CD4-positive, CD25-positive, alpha-beta regulatory T cell (primary cell): ENCODE measurements at regions not wholly inside any gene's neighbourhood (a gene's known extent, or its start where the extent isn't known, plus 50 kb on each side); places are given as distances from the start of the nearest gene placed in this dataset.
"Not testable (repeated sequence)": the region's sequence is repeated elsewhere in the genome, so short reads cannot be mapped to it uniquely, and the experiment has no call there.

Source experiments
- ATAC-seq, 2 donors: fragments of 150-1000 bp; cut with Tn5 transposase; one replicate each; pipeline ENCODE4 v1.10.0; 2021; ENCODE audit warnings: low read depth in 2 of 2, moderate number of reproducible peaks in 2 of 2, moderate library complexity in 1 of 2
- DNase-seq, 3 donors: peaks; one replicate each; pipeline versions ENCODE4 v3.0.0 to v3.0.0-alpha.2; 2012 to 2022; ENCODE audit warnings: mixed read lengths in 1 of 3
- H3K27ac ChIP-seq: one replicate; pipeline ENCODE4 v1.7.0; 2013; ENCODE audit warnings: mild to moderate bottlenecking, low read length; ENCODE audit not compliant: insufficient read depth, poor library complexity, severe bottlenecking
- H3K27me3 ChIP-seq: one replicate; pipeline ENCODE4 v1.7.0; 2013; ENCODE audit warnings: low read length; ENCODE audit not compliant: control insufficient read depth, insufficient read depth
- H3K36me3 ChIP-seq: one replicate; pipeline ENCODE4 v1.7.0; 2013; ENCODE audit warnings: mild to moderate bottlenecking, low read length, moderate library complexity; ENCODE audit not compliant: control insufficient read depth, insufficient read depth
- H3K4me1 ChIP-seq: 2 replicates; pipeline ENCODE4 v1.7.0; 2013; ENCODE audit warnings: mild to moderate bottlenecking, low read length; ENCODE audit not compliant: insufficient read depth, control insufficient read depth, poor library complexity, severe bottlenecking
- H3K4me3 ChIP-seq: one replicate; pipeline ENCODE4 v1.7.0; 2013; ENCODE audit warnings: low read depth, mild to moderate bottlenecking, low read length, moderate library complexity
- H3K9me3 ChIP-seq, 2 experiments: 1 replicate in 1 of 2; 2 replicates in 1 of 2; pipeline ENCODE4 v1.7.0; 2013; ENCODE audit warnings: low read length in 2 of 2, mild to moderate bottlenecking in 1 of 2, moderate library complexity in 1 of 2; ENCODE audit not compliant: control insufficient read depth in 2 of 2
- H3K27ac Mint-ChIP-seq, 3 donors: one replicate each; pipeline ENCODE4 v1.8.0; 2020 to 2022; ENCODE audit warnings: mild to moderate bottlenecking in 3 of 3, mixed read lengths in 3 of 3, moderate library complexity in 2 of 3
- H3K27me3 Mint-ChIP-seq: one replicate; pipeline ENCODE4 v1.8.0; 2022; ENCODE audit warnings: mild to moderate bottlenecking, mixed read lengths
- H3K36me3 Mint-ChIP-seq: one replicate; pipeline ENCODE4 v1.8.0; 2020; ENCODE audit warnings: mixed read lengths
- H3K4me1 Mint-ChIP-seq, 4 donors: one replicate each; pipeline ENCODE4 v1.8.0; 2020 to 2022; ENCODE audit warnings: mixed read lengths in 4 of 4, mild to moderate bottlenecking in 1 of 4
- H3K4me3 Mint-ChIP-seq, 4 donors: one replicate each; pipeline ENCODE4 v1.8.0; 2020 to 2022; ENCODE audit warnings: mild to moderate bottlenecking in 4 of 4, mixed read lengths in 4 of 4, moderate library complexity in 3 of 4
- H3K9me3 Mint-ChIP-seq, 7 donors: one replicate each; pipeline ENCODE4 v1.8.0; 2020 to 2022; ENCODE audit warnings: mixed read lengths in 7 of 7, mild to moderate bottlenecking in 3 of 7, moderate library complexity in 2 of 7

DNA sequence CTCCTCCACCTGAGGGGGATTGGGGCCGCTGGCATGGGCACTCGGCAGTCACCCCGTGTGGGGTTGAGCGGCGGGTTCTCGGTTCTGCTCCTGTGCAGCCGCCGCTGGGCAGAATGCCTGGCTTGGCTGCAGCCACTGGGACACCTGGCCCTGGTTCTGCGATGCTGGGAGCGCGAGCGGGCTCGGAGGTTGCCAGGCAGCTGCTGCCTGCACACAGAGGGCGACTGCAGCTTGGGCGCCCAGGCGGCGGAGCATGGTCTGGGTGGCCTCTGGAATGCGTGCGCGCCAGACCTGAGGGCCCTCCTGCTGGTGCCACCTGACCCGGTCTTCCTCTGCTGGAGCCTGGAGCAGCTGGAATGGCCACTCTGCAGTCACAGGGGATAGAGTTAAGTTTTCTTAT is 85.1 kb upstream of the CCDC180 start:
- peak overlapping the region in 3 of 4 donors; percentile 7 to 61 (median 38) for H3K4me3 Mint-ChIP-seq
- H3K4me1 ChIP-seq, H3K9me3 ChIP-seq, H3K4me1 Mint-ChIP-seq, H3K27ac ChIP-seq, DNase-seq, H3K36me3 ChIP-seq, H3K9me3 Mint-ChIP-seq, H3K27ac Mint-ChIP-seq, H3K36me3 Mint-ChIP-seq, H3K4me3 ChIP-seq, ATAC-seq: not testable (repeated sequence)
- H3K27me3 Mint-ChIP-seq: peaks cover 45% of the 10 kb centered on the region
- peaks cover 20% of the 10 kb centered on the region for H3K27me3 ChIP-seq

DNA sequence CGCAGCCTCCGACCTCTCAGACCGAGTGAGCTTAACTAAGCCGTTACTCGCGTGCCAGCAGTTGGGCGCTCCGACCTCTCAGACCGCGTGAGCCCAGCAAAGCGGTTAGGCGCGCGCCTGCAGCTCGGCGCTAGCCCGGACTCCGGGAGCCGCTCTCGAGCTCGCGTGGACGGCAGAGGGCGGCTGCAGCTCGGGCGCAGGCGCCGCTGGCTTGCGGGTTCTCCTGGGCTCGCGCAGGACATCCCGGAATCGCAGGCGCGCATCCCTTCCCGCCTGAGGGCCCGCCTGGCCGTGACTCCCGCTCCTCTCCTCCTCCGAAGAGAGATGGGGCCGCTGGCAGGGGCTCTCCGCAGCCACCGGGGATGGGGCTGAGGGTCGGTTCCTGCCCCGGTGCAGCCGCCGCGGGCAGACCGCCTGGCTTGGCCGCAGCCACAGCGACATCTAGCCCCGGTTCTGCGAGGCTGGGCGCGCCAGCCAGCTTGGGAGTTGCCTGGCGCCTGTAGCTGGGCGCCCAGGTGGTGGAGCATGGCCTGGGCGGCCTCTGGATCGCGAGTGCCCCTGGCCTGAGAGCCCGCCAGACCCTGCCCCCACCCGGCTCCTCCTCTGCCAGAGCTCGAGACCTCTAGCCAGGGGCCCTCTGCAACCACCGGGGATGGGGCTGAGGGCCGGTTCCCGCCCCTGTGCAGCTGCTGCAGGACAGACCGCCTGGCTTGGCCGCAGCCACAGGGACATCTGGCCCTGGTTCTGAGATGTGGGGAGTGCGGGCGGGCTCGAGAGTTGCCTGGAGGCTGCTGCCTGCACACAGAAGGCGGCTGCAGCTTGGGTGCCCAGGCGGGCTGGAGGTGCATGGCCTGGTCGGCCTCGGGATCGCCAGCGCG is 85.7 kb upstream of the CCDC180 start:
- H3K4me3 ChIP-seq, H3K9me3 ChIP-seq: not testable (repeated sequence)

DNA sequence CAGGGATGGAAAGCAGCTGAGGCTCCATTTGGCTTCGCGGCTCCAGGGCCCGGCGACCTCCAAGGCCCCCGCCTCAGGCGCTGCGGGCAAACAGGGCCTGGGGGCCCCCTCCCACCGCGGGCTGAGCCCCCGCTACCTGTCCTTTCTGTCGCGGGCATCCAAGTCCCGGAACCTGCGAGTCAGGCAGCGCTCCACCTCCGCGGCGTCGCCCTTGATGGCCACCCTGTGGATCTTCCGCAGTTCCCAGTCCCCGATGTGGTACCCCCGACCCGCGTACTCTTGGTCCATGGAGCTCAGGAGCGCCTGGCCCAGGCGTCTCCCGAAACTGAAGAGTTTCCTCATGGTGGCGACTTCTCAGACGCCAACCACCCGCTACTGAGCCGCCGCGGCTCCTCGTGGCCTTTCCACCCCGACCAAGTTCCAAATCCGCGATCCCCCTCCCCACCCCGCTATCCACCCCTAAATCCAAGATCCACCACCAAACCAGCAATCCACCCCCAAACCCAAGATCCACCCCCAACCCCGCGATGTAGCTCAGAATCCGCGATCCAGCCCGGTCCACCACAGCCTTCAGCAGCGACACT is 86.5 kb upstream of the CCDC180 start:
- DNase-seq: no peak

More for the DNA sequence above, 85.7 kb upstream of the CCDC180 start:
- H3K9me3 Mint-ChIP-seq, H3K4me1 ChIP-seq, H3K4me1 Mint-ChIP-seq, H3K27ac Mint-ChIP-seq, H3K36me3 ChIP-seq, H3K27ac ChIP-seq, H3K36me3 Mint-ChIP-seq: not testable (repeated sequence)
- DNase-seq: peak; percentile 25 to 78 (median 61)
- ATAC-seq: peak; percentile 72 to 82
- Mint-ChIP-seq H3K4me3 (peak overlapping the region in 3 of 4 donors; percentile 72 to 83 (median 80)), H3K27me3 (peaks cover 49% of the 10 kb centered on the region)
- peaks cover 20% of the 10 kb centered on the region for H3K27me3 ChIP-seq

DNA sequence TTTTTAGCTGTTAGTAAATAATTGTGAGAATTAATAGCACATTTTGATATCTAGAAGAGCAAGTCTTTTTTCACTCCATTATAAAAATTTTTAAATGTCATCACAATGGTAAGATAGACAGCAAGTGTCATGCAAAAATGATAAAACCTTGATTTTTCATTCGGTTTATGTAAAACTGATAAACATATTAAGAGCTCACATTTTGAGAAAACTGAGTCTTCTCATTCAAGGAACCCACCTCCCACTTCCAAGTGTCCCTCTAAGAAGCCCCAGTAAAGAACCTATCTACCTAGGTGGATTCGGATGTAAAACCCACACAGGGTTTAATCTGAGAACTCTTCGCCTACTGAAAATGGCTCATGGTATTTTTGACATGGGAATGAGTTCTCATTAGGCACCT is 87.1 kb upstream of the CCDC180 start:
- H3K27ac Mint-ChIP-seq, ATAC-seq, H3K9me3 ChIP-seq, H3K36me3 ChIP-seq, H3K4me3 ChIP-seq, H3K4me1 Mint-ChIP-seq, H3K36me3 Mint-ChIP-seq, H3K9me3 Mint-ChIP-seq, H3K27ac ChIP-seq, DNase-seq, H3K4me1 ChIP-seq: not testable (repeated sequence)
- peaks cover 20% of the 10 kb centered on the region for H3K27me3 ChIP-seq
- Mint-ChIP-seq H3K27me3 (peaks cover 45% of the 10 kb centered on the region), H3K4me3 (peak overlapping the region in 2 of 4 donors; percentile 14 to 53)

More for the DNA sequence above, 86.5 kb upstream of the CCDC180 start:
- peaks cover 3% of the 10 kb centered on the region for H3K4me1 ChIP-seq
- no peak for ATAC-seq
- H3K4me3 ChIP-seq: no peak overlapping the region
- H3K36me3 ChIP-seq: no peaks in the 10 kb centered on the region
- H3K27ac Mint-ChIP-seq: peak overlapping the region in 1 of 3 donors; percentile 83
- peaks cover 0 to 8% (median 0%) of the 10 kb centered on the region in 4 donors for H3K4me1 Mint-ChIP-seq
- H3K9me3 ChIP-seq: no peaks in the 10 kb centered on the region
- H3K36me3 Mint-ChIP-seq: no peaks in the 10 kb centered on the region
- H3K27me3 ChIP-seq: peaks cover 20% of the 10 kb centered on the region
- H3K27me3 Mint-ChIP-seq: peaks cover 49% of the 10 kb centered on the region
- no peak overlapping the region for H3K27ac ChIP-seq
- H3K4me3 Mint-ChIP-seq: peak overlapping the region; percentile 53 to 83 (median 76)
- peaks cover 0 to 2% (median 0%) of the 10 kb centered on the region in 7 donors for H3K9me3 Mint-ChIP-seq

DNA sequence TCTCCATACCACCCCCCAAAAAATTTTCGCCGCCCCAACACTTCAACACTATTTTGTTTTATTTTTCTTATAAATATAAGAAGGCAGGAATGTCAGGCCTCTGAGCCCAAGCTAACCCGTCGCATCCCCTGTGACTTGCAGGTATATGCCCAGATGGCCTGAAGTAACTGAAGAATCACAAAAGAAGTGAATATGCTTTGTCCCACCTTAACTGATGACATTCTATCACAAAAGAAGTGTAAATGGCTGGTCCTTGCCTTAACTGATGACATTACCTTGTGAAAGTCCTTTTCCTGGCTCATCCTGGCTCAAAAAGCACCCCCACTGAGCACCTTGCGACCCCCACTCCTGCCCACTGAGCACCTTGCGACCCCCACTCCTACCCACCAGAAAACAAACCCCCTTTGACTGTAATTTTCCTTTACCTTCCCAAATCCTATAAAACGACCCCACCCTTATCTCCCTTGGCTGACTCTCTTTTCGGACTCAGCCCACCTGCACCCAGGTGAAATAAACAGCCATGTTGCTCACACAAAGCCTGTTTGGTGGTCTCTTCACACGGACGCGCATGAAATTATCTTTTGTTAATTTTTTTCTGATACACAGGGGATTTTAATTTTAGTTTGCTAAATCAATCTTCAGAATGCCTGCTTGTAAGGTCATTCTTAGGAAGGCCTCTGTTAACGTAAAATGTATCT is 87.9 kb upstream of the CCDC180 start:
- not testable (repeated sequence) for DNase-seq, H3K36me3 ChIP-seq

DNA sequence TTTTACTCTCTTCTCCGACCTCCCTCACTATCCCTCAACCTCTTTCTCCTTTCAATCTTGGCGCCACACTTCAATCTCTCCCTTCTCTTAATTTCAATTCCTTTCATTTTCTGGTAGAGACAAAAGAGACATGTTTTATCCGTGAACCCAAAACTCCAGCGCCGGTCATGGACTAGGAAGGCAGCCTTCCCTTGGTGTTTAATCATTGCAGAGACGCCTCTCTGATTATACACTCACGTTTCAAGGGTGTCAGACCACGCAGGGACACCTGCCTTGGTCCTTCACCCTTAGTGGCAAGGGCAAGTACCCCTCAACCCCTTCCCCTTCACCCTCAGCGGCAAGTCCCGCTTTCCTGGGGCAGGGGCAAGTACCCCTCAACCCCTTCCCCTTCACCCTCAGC is 92.3 kb upstream of the CCDC180 start:
- peaks cover 15% of the 10 kb centered on the region for H3K27me3 Mint-ChIP-seq
- H3K27ac ChIP-seq, H3K4me3 ChIP-seq, ATAC-seq, H3K4me1 Mint-ChIP-seq, H3K27me3 ChIP-seq, H3K27ac Mint-ChIP-seq, H3K36me3 Mint-ChIP-seq, DNase-seq, H3K4me3 Mint-ChIP-seq, H3K9me3 Mint-ChIP-seq, H3K4me1 ChIP-seq, H3K36me3 ChIP-seq, H3K9me3 ChIP-seq: not testable (repeated sequence)

More for the DNA sequence above, 87.9 kb upstream of the CCDC180 start:
- H3K4me1 ChIP-seq, H3K4me1 Mint-ChIP-seq, H3K36me3 Mint-ChIP-seq, H3K4me3 ChIP-seq, H3K27ac Mint-ChIP-seq, H3K9me3 ChIP-seq, H3K4me3 Mint-ChIP-seq, ATAC-seq, H3K9me3 Mint-ChIP-seq, H3K27ac ChIP-seq: not testable (repeated sequence)
- peaks cover 20% of the 10 kb centered on the region for H3K27me3 ChIP-seq
- H3K27me3 Mint-ChIP-seq: peaks cover 47% of the 10 kb centered on the region

DNA sequence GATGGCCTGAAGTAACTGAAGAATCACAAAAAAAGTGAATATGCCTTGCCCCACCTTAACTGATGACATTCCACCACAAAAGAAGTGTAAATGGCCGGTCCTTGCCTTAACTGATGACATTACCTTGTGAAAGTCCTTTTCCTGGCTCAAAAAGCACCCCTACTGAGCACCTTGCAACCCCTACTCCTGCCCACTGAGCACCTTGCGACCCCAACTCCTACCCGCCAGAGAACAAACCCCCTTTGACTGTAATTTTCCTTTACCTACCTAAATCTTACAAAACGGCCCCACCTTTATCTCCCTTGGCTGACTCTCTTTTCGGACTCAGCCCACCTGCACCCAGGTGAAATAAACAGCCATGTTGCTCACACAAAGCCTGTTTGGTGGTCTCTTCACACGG is 92.9 kb upstream of the CCDC180 start:
- not testable (repeated sequence) for H3K27me3 Mint-ChIP-seq, H3K36me3 Mint-ChIP-seq, H3K4me3 ChIP-seq, H3K27ac Mint-ChIP-seq, H3K27me3 ChIP-seq, H3K4me1 Mint-ChIP-seq, H3K36me3 ChIP-seq, H3K9me3 ChIP-seq, DNase-seq, H3K9me3 Mint-ChIP-seq, H3K4me1 ChIP-seq, ATAC-seq, H3K4me3 Mint-ChIP-seq, H3K27ac ChIP-seq
